GM12878 (cell line): ENCODE measurements at regions not wholly inside any gene's neighbourhood (a gene's known extent, or its start where the extent isn't known, plus 50 kb on each side); places are given as distances from the start of the nearest gene placed in this dataset.

Experiments used
- ATAC-seq: fragments of 200-7000 bp; cut with Tn5 transposase; 3 replicates; pipeline ENCODE4 v1.9.1; 2020; ENCODE audit warnings: mild to moderate bottlenecking, moderate library complexity
- BruUV-seq: library from RNA; stranded (reverse); fragments of 400-500 nt; replicated peaks from 2 replicates; lab custom pipeline; 2021; lab: Mats Ljungman, UMichigan
- CTCF ChIA-PET: fragments of 300-600 bp; sonication (Branson Sonifier 250); formaldehyde crosslinking; extraction: SDS; loops from one replicate; lab custom pipeline; 2021; ENCODE audit warnings: inconsistent platforms; lab: Yijun Ruan, JAX
- POLR2A ChIA-PET: fragments of 350-600 bp; formaldehyde crosslinking; extraction: SDS; loops from one replicate; lab custom pipeline; 2021; ENCODE audit warnings: inconsistent platforms; lab: Charles Lee
- RAD21 ChIA-PET: fragments of 300-600 bp; sonication (Branson Sonifier 250); formaldehyde crosslinking; loops from one replicate; lab custom pipeline; 2023; ENCODE audit warnings: antibody characterized with exemption; ENCODE audit not compliant: unreplicated experiment; lab: Charles Lee
- SMC1A ChIA-PET: fragments of 300-600 bp; sonication (Branson Sonifier 250); formaldehyde crosslinking; loops from one replicate; lab custom pipeline; 2023; ENCODE audit not compliant: unreplicated experiment, uncharacterized antibody; lab: Charles Lee
- DNase-seq: peaks from one replicate; pipeline ENCODE4 v3.0.0-alpha.2; 2011; ENCODE audit warnings: low read depth, low spot score
- FAIRE-seq: peaks from 3 replicates; lab custom pipeline; 2011; peaks lifted over from hg19 to GRCh38; lab: Jason Lieb, UNC
- H2AFZ ChIP-seq: 2 replicates; pipeline ENCODE4 v1.6.0; 2011; ENCODE audit warnings: low read depth, low read length, control low read depth; ENCODE audit not compliant: control insufficient read depth
- H3K27ac ChIP-seq: 2 replicates; pipeline ENCODE4 v1.5.1; 2011; ENCODE audit warnings: control low read depth; ENCODE audit not compliant: control insufficient read depth, insufficient read depth
- H3K27me3 ChIP-seq, 2 experiments: replicated peaks in 1 of 2; 2 replicates each; pipeline versions ENCODE4 v1.6.0 to v1.6.1; 2011; ENCODE audit warnings: low read length in 1 of 2; ENCODE audit not compliant: control insufficient read depth in 2 of 2, insufficient read depth in 2 of 2
- H3K36me3 ChIP-seq, 2 experiments: 2 replicates each; pipeline ENCODE4 v1.5.1; 2011; ENCODE audit warnings: low read length in 1 of 2; ENCODE audit not compliant: control insufficient read depth in 2 of 2, insufficient read depth in 2 of 2
- H3K4me1 ChIP-seq: 2 replicates; pipeline ENCODE4 v1.6.1; 2011; ENCODE audit warnings: mild to moderate bottlenecking, low read length, moderate library complexity, mixed read lengths; ENCODE audit not compliant: control insufficient read depth, insufficient read depth
- H3K4me2 ChIP-seq: 2 replicates; pipeline ENCODE4 v1.6.0; 2011; ENCODE audit warnings: control low read depth; ENCODE audit not compliant: control insufficient read depth, insufficient read depth
- H3K4me3 ChIP-seq: fragments of 200-600 bp; sonication (generic); 2 replicates; pipeline ENCODE4 v1.5.1; 2016
- H3K79me2 ChIP-seq: 2 replicates; pipeline ENCODE4 v1.6.0; 2011; ENCODE audit warnings: low read length; ENCODE audit not compliant: control insufficient read depth, insufficient read depth
- H3K9ac ChIP-seq: 2 replicates; pipeline ENCODE4 v1.8.0; 2011; ENCODE audit warnings: low read length, control low read depth, mixed read lengths; ENCODE audit not compliant: control insufficient read depth, insufficient read depth
- H3K9me3 ChIP-seq: replicated peaks from 3 replicates; pipeline ENCODE4 v1.5.1; 2011; ENCODE audit warnings: mild to moderate bottlenecking, low read length; ENCODE audit not compliant: control insufficient read depth, insufficient read depth
- H4K20me1 ChIP-seq: 2 replicates; pipeline ENCODE4 v1.6.0; 2011; ENCODE audit not compliant: control insufficient read depth, insufficient read depth
- CBX3 ChIP-seq: fragments of 200-600 bp; sonication (generic); IDR thresholded peaks from 2 replicates; pipeline ENCODE4 v1.6.1; 2016; ENCODE audit warnings: low read depth, borderline replicate concordance
- EED ChIP-seq: sonication (generic); IDR thresholded peaks from 2 replicates; pipeline ENCODE4 v1.6.1; 2016; ENCODE audit warnings: antibody characterized with exemption, low read depth
- ESRRA ChIP-seq: IDR thresholded peaks from 2 replicates; pipeline ENCODE4 v1.6.1; 2012; ENCODE audit warnings: mild to moderate bottlenecking, low read length, improper control_type of control experiment
- FOXK2 ChIP-seq: fragments of 450-650 bp; IDR thresholded peaks from 2 replicates; pipeline ENCODE4 v1.6.1; 2017; ENCODE audit warnings: mild to moderate bottlenecking, moderate library complexity
- GABPA ChIP-seq: IDR thresholded peaks from 2 replicates; pipeline ENCODE4 v1.6.1; 2014; ENCODE audit warnings: antibody characterized with exemption, low read depth, mild to moderate bottlenecking, inconsistent platforms
- PAX5 ChIP-seq: IDR thresholded peaks from 2 replicates; pipeline ENCODE4 v1.6.1; 2011; ENCODE audit warnings: low read depth, low read length, borderline replicate concordance
- RAD21 ChIP-seq: IDR thresholded peaks from 2 replicates; pipeline ENCODE4 v1.6.1; 2011; ENCODE audit warnings: mild to moderate bottlenecking, low read depth, low read length, moderate library complexity; ENCODE audit not compliant: insufficient read depth
- SKIL ChIP-seq: fragments of 450-650 bp; IDR thresholded peaks from 2 replicates; pipeline ENCODE4 v1.6.1; 2017; ENCODE audit warnings: mild to moderate bottlenecking, low read depth, inconsistent platforms; ENCODE audit not compliant: poor library complexity, severe bottlenecking
- SREBF1 ChIP-seq: IDR thresholded peaks from 2 replicates; pipeline ENCODE4 v1.6.1; 2012; ENCODE audit warnings: mild to moderate bottlenecking, low read length
- WRNIP1 ChIP-seq: IDR thresholded peaks from 2 replicates; pipeline ENCODE4 v1.6.1; 2011; ENCODE audit warnings: low read depth, low read length, improper control_type of control experiment, borderline replicate concordance
- YBX1 ChIP-seq: fragments of 450-650 bp; IDR thresholded peaks from 2 replicates; pipeline ENCODE4 v1.6.1; 2016; ENCODE audit warnings: antibody characterized with exemption
- ZBED1 ChIP-seq: IDR thresholded peaks from 2 replicates; pipeline ENCODE4 v1.6.1; 2016; ENCODE audit warnings: borderline replicate concordance
- ZSCAN29 ChIP-seq: fragments of 450-650 bp; IDR thresholded peaks from 2 replicates; pipeline ENCODE4 v1.6.1; 2017; ENCODE audit warnings: mild to moderate bottlenecking, moderate library complexity
- WGBS: methylation state at CpG from one replicate; pipeline ENCODE4 v1.1.6; 2016; ENCODE audit warnings: low lambda C conversion rate; ENCODE audit not compliant: insufficient replicate concordance, insufficient coverage; ENCODE audit errors: missing lambda C conversion rate; 5-methylcytosine and 5-hydroxymethylcytosine counted together
- in situ Hi-C: fragments of 300-500 bp; cut with MboI; formaldehyde crosslinking; loops from 9 replicates; pipeline ENCODE4 v1.14.3; 2018; ENCODE audit warnings: mixed read lengths
- intact Hi-C: fragments of 100-400 bp; cut with micrococcal nuclease; formaldehyde crosslinking; loops from one replicate; pipeline ENCODE4 v1.14.2; 2022; ENCODE audit not compliant: unreplicated experiment

GRCh38 chrX:65925005-65925404 lies 114.9 kb downstream of the VSIG4 start:
- H3K4me3 ChIP-seq = no peak overlapping the region
- H3K27ac ChIP-seq = no peak overlapping the region
- SMC1A ChIA-PET = no interaction called here
- RAD21 ChIA-PET = interaction anchor here (1.4 kb wide), 1 partner anchor 93 kb away, joined by 4 read pairs; no protein-coding TSS in a partner anchor
- H3K27me3 ChIP-seq = no peaks in the 10 kb centered on the region
- POLR2A ChIA-PET = no interaction called here
- no peaks in the 10 kb centered on the region for H3K79me2 ChIP-seq
- BruUV-seq = no TSS peak
- no peak for TF ChIP-seq YBX1
- no peak for TF ChIP-seq FOXK2
- TF ChIP-seq CBX3 = no peak
- TF ChIP-seq RAD21 = no peak
- no peak for TF ChIP-seq GABPA
- TF ChIP-seq SKIL = no peak
- no peak for TF ChIP-seq ZSCAN29
- TF ChIP-seq EED = no peak
- TF ChIP-seq ZBED1 = no peak
- TF ChIP-seq PAX5 = no peak
- no peak for TF ChIP-seq SREBF1
- no peak for TF ChIP-seq WRNIP1
- TF ChIP-seq ESRRA = no peak
- 49% methylated on average over 3 of the region's 3 CpGs for WGBS
- no peaks in the 10 kb centered on the region for H4K20me1 ChIP-seq
- FAIRE-seq (no peak), DNase-seq (no peak), ATAC-seq (no peak)
- H3K9me3 ChIP-seq = peaks cover 3% of the 10 kb centered on the region; the same call in 2 of the 3 replicates
- in situ Hi-C loops = no loop called here
- intact Hi-C loops = no loop called here
- peaks cover 6% of the 10 kb centered on the region for H3K4me1 ChIP-seq
- no peak overlapping the region for H2AFZ ChIP-seq
- no peak overlapping the region for H3K9ac ChIP-seq
- no peaks in the 10 kb centered on the region for H3K36me3 ChIP-seq
- no peak overlapping the region for H3K4me2 ChIP-seq
- CTCF ChIA-PET = interaction anchor here (1.4 kb wide), 1 partner anchor 61 kb away, joined by 4 read pairs; no protein-coding TSS in a partner anchor
